ENCODE measurements at regions not wholly inside any gene's neighbourhood (a gene's known extent, or its start where the extent isn't known, plus 50 kb on each side); places are given as distances from the start of the nearest gene placed in this dataset.

GRCh38 chr1:239731082-239731748 is 344.8 kb downstream of the CHRM3 start:
- no peak for TF ChIP-seq CTCF (IDR thresholded peaks at IDR 0.05)
- TF ChIP-seq POLR2A (IDR thresholded peaks at IDR 0.05): no peak

Measured in vagina (tissue), 2 donors.